GOT3 (cell line): ENCODE measurements at regions not wholly inside any gene's neighbourhood (a gene's known extent, or its start where the extent isn't known, plus 50 kb on each side); places are given as distances from the start of the nearest gene placed in this dataset.

ENCODE experiments used
- DNase-seq: peaks from one replicate; lab custom pipeline; 2025; ENCODE audit warnings: mixed read lengths; lab: John Stamatoyannopoulos, UW

- DNase-seq, result no peak
Observed at GRCh38 chr3:124602980-124603627, 127.1 kb upstream of the UMPS start.

GRCh38 chr3:124605781-124606579 is 124.3 kb upstream of the UMPS start:
- DNase-seq, result no peak

DNA sequence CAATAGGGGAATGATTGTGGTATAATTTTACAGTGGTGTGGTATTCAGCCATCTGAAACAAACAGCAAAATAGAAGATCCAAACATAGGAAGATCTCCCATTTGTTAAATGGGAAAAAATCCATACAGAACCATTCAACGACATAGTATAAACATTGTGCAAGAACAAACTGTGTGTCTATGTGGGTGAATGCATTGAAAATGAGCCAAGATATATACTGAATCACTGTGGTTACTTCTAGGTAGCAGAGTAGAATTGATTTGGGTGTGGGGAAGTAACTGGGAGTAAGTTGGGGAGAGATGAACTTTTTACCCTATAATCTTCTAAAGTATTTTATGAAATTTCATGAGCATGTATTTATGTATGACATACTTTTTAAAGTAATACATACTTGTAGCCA is 123.1 kb upstream of the UMPS start:
- no peak for DNase-seq

GRCh38 chr3:124609402-124609801 is 120.8 kb upstream of the UMPS start:
- no peak for DNase-seq

DNA sequence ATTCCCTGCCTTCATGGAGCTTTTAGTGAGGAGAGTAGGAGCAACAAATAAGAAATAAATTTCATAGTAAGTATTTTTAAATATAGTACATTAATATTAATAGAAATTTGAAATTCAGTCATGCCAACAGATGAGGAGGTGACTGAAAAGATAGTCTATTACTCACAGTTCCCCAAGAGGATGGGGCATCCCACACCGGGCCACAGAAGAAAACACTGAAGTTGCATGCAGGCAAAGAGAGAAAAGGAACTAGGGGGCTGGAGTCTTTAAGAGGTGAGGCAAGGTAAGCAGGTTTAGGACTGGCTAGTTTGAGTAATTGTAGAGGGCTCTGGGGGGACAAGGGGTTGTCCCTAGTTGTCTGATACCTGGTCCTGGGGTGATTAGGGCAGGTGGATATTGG is 120.1 kb upstream of the UMPS start:
- no peak for DNase-seq

DNA sequence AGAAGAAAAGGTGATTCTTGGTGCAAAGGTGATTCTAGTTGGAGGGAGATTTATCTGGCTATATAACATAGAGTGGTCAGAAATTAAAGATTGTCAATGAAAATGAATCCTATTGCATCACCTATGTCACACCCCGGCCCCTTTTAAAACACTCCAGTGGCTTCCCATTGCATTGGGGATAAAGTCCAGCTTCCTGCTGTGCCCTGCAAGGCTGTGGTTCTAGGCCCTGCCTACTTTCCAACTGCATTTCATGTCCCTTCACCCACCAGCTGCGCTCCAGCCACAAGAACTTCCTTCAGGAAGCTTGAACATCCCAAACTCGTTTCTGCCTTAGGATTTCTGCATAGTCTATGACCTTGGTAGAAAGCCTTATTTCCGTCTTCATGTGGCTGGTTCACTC is 118.7 kb upstream of the UMPS start:
- DNase-seq, result no peak

GRCh38 chr3:124615896-124616543 is 114.2 kb upstream of the UMPS start:
- no peak for DNase-seq

DNA sequence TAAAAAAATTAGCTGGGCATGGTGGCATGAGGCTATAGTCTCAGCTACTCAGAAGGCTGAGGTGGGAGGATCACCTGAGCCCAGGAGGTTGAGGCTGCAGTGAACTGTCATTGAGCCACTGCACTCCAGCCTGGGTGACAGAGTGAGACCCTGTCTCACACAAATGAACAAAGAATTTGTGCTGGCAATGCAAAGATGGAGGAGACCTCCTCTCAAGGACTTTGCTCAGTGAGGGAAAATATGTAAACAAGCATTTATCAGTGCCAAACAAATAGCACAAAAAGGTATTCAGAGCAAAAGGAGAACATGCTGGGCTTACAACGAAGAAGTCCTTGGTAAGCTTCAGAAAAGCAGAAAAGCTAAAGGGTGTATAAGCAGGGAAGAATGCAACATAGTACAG is 113.1 kb upstream of the UMPS start:
- no peak for DNase-seq

DNA sequence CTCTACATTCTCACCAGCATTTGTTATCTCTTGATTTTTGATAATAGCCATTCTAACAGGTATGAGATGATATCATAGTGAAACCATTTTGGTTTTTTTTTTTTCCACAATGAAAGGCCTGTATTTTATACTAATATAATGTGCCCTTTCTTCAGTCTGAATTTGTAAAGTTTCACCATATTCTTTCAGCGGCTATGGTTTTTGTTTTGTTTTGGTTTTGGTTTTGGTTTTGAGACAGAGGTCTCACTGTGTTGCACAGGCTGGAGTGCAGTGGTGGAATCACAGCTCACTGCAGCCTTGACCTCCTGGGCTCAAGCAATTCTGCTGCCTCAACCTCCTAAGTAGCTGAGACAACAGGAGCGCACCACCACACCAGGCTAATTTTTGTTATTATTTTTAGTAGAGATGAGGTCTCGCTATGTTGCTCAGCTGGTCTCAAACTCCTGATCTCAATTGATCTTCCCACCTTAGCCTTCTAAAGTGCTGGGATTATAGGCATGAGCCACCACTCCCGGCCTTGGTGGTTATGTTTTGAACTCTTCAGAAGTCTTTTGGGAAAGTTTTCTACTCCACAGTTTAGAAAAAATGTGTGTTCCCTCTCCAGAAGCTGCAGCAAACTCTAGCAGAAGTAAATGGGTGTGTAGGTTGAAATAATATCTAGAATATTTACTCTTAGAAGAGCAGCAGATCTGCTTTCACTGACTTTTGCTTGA is 110.2 kb upstream of the UMPS start:
- DNase-seq, result no peak

DNA sequence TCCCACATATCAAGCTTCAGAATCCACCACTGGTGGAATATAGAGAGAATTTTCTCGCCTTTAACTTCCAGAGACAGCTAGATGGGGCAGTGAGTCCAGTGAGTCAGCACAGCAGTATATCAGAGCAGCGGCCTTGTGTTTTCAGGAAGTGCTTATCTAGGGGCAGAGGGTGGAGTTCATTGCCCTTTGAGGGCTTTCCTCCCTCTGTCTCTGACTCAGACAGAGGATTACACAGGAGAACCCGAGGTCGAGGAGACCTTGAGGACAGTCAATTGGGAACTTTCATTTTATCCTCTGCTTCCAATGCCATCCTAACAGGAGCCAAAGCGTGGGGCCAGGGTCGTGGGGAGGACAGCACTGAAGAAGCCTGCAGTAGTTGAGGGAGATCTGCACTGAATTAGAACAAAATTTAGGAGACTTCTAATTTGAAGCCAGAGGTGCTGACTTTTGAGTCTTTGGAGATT is 109.6 kb upstream of the UMPS start:
- no peak for DNase-seq

- DNase-seq, result no peak
Observed at GRCh38 chr3:124621498-124621897, 108.8 kb upstream of the UMPS start.

GRCh38 chr3:124625074-124625473 is 105.2 kb upstream of the UMPS start:
- DNase-seq, result no peak

- DNase-seq, result no peak
Observed at GRCh38 chr3:124627501-124627908, 102.7 kb upstream of the UMPS start.

GRCh38 chr3:124628863-124629262 is 101.4 kb upstream of the UMPS start:
- DNase-seq, result no peak

- no peak for DNase-seq
Observed at GRCh38 chr3:124629497-124629896, 100.8 kb upstream of the UMPS start.

- DNase-seq, result no peak
Observed at GRCh38 chr3:124630960-124631359, 99.3 kb upstream of the UMPS start.

DNA sequence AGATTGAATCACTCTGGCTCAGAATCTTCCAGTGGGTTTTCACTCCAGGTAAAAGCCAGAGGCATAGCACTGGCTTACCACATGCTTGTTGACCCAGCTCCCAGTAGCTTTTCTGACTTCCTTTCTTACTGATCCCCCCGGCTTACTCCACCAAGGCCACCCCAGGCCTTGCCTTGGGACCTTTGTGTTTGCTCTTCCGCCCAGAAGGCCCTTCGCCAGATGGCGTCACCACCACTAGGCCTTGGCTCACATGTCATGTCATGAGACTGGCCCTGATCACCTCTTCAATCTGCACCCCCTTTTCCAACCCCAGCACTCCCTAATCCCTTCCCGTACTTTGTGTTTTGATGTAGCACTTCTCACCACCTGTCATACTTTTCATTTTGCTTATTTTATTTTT is 98.5 kb upstream of the UMPS start:
- DNase-seq, result no peak

DNA sequence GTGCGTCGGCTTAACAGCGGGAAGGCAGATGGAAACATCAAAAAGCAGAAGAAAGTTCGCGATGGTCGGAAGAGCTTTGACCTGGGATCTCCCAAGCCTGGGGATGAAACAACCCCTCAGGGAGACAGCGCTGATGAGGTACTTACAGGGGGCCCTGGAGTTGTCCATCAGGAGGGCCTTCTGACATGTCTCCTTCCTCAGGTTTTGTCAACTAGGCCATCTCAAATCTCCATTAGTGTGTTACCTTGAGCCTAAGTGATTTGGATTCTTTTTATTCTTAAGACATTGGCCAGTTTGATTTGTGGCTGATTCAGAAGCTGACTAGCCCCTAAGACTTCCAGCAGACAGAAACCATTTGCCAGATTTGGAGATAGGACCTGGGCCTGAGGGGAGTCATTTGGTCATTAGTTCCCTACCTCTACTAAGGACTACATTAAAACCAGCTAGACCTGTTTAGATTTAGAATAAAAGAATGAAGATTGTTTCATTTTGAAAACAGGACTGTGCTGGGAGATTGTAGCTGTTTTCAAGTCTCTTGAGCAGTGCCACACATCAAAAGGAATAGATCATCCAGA is 97.6 kb upstream of the UMPS start:
- no peak for DNase-seq

DNA sequence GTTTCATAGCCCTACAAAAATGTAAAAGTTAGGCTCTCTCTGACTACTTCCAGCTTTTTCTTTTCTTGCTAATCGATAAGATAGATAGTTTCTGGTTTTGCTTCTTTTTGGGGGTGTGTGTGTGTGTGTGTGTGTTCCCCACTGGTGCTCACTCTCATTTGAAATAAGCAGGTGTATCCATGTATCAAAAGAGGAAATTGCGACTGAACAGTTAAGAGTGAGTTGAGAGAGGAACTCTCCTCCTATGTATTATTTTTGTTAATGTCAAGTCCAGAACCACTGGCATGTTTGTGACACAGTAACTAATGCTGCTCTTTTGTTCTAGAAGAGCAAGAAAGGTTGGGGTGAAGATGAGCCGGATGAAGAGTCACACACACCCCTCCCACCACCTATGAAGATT is 96.7 kb upstream of the UMPS start:
- DNase-seq, result no peak

DNA sequence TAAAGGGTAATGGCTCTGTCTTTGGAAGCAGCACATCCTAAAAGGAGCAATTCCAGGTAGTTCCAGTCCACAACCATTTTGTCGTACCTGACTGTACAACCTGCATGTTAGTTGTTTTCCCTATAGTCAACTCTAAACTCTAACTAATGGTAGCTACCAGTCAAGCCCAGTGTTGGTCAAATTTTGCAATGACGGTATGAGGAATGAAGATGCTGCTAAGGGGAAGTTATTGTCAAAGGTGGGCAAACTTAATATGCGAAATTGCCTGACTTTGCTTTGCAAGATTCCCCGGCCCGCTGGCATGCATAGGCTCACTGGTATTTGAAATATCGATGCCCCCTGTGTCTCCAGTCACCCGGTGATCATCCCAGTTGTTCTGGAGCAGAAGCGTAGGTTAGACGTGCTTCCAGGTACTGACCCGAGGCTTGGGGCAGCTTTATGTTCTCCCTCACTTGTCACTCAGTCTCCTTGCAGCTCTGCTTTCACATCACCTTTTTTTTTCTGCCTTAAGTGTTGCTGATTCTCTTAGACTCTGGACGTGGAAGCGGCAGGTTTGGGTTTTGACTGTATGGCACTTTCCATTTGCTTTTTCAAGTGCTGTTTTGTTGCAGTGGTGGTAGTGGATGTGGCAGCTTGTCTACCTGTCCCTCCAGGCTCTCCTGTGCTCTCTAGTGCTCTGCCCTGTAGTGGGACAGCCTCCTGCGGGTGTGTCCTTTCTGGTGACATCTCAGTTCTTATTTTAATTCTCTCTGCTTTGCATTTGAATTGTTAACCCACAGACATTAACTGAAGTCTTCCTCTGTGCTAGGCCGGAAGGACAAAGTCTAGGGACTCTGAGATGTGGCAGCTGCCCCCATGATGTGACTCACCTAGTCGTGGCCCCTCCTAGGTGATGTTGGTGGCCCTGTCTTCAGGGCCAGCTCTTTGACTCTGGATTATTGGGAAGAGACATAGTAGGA is 95.8 kb upstream of the UMPS start:
- no peak for DNase-seq

- no peak for DNase-seq
Observed at GRCh38 chr3:124635169-124635539, 95.1 kb upstream of the UMPS start.
